Endothelial cell of umbilical vein (primary cell): ENCODE measurements at regions not wholly inside any gene's neighbourhood (a gene's known extent, or its start where the extent isn't known, plus 50 kb on each side); places are given as distances from the start of the nearest gene placed in this dataset.

Experiments used
- BruUV-seq: library from RNA; stranded (reverse); fragments of 400-500 nt; replicated peaks from 2 replicates; lab custom pipeline; 2021; lab: Mats Ljungman, UMichigan
- CTCF ChIA-PET: fragments of 300-600, 350-600 bp; sonication (Branson Sonifier 250); formaldehyde crosslinking; loops from one replicate; lab custom pipeline; 2021; ENCODE audit warnings: antibody characterized with exemption, inconsistent platforms; lab: Charles Lee
- POLR2A ChIA-PET: fragments of 300-600, 350-600 bp; sonication (Branson Sonifier 250); formaldehyde crosslinking; loops from one replicate; lab custom pipeline; 2021; ENCODE audit warnings: antibody characterized with exemption, inconsistent platforms; lab: Charles Lee
- DNase-seq: peaks from one replicate; pipeline ENCODE4 v3.0.0-alpha.2; 2011; ENCODE audit warnings: low read depth, low spot score
- FAIRE-seq: peaks from 2 replicates; lab custom pipeline; 2011; peaks lifted over from hg19 to GRCh38; lab: Jason Lieb, UNC
- H2AFZ ChIP-seq: 2 replicates; pipeline ENCODE4 v1.6.0; 2012; ENCODE audit warnings: low read depth, low read length, control low read depth, inconsistent platforms
- H3K27ac ChIP-seq: 2 replicates; pipeline ENCODE4 v1.5.1; 2011; ENCODE audit warnings: low read depth, mild to moderate bottlenecking, control low read depth, low read length, moderate library complexity; ENCODE audit not compliant: insufficient read depth
- H3K27me3 ChIP-seq, 2 experiments: 2 replicates each; pipeline versions ENCODE4 v1.6.0 to v1.6.1; 2011; ENCODE audit warnings: low read length in 2 of 2, mixed read lengths in 1 of 2; ENCODE audit not compliant: control insufficient read depth in 2 of 2, insufficient read depth in 2 of 2
- H3K36me3 ChIP-seq, 2 experiments: 2 replicates in 1 of 2; 3 replicates in 1 of 2; pipeline ENCODE4 v1.5.1; 2011; ENCODE audit warnings: low read length in 2 of 2, mild to moderate bottlenecking in 1 of 2, moderate library complexity in 1 of 2; ENCODE audit not compliant: control insufficient read depth in 2 of 2, insufficient read depth in 2 of 2; ENCODE audit errors: extremely low read depth in 1 of 2
- H3K4me1 ChIP-seq: 3 replicates; pipeline ENCODE4 v1.5.1; 2011; ENCODE audit warnings: mild to moderate bottlenecking, low read length; ENCODE audit not compliant: control insufficient read depth, insufficient read depth; ENCODE audit errors: extremely low read depth
- H3K4me2 ChIP-seq: 2 replicates; pipeline ENCODE4 v1.6.1; 2011; ENCODE audit warnings: low read length, control low read depth, mixed read lengths; ENCODE audit not compliant: insufficient read depth
- H3K4me3 ChIP-seq, 3 experiments: fragments of 200-600 bp in 1 of 3; sonication (generic), shearing (Covaris generic) in 1 of 3; replicated peaks in 1 of 3; 2 replicates each; pipeline ENCODE4 v1.5.1; 2011 to 2016; ENCODE audit warnings: control low read depth in 3 of 3, low read length in 3 of 3, mild to moderate bottlenecking in 2 of 3, inconsistent platforms in 1 of 3, low read depth in 1 of 3, moderate library complexity in 1 of 3; ENCODE audit not compliant: insufficient read depth in 1 of 3
- H3K79me2 ChIP-seq: 2 replicates; pipeline ENCODE4 v1.6.0; 2012; ENCODE audit warnings: low read length, inconsistent platforms; ENCODE audit not compliant: control insufficient read depth, insufficient read depth
- H3K9ac ChIP-seq: replicated peaks from 2 replicates; pipeline ENCODE3; 2011; ENCODE audit warnings: low read length, control low read depth; ENCODE audit not compliant: insufficient read depth; ENCODE audit errors: extremely low read depth
- H3K9me1 ChIP-seq: replicated peaks from 3 replicates; pipeline ENCODE4 v1.6.0; 2011; ENCODE audit warnings: mild to moderate bottlenecking, low read length; ENCODE audit not compliant: control insufficient read depth, insufficient read depth; ENCODE audit errors: extremely low read depth
- H3K9me3 ChIP-seq: replicated peaks from 2 replicates; pipeline ENCODE4 v1.5.1; 2012; ENCODE audit warnings: low read length, inconsistent platforms; ENCODE audit not compliant: control insufficient read depth, insufficient read depth
- H4K20me1 ChIP-seq: replicated peaks from 2 replicates; pipeline ENCODE3; 2011; ENCODE audit warnings: mild to moderate bottlenecking, low read length; ENCODE audit not compliant: control insufficient read depth, insufficient read depth; ENCODE audit errors: extremely low read depth
- EZH2 ChIP-seq: IDR thresholded peaks from 2 replicates; pipeline ENCODE4 v1.6.1; 2012; ENCODE audit warnings: borderline replicate concordance, low read depth, mild to moderate bottlenecking, moderate library complexity, low read length, inconsistent platforms; ENCODE audit not compliant: severe bottlenecking
- FOS ChIP-seq: IDR thresholded peaks from 2 replicates; pipeline ENCODE4 v1.6.1; 2011; ENCODE audit warnings: mild to moderate bottlenecking, low read length, moderate library complexity, borderline replicate concordance; ENCODE audit not compliant: insufficient read depth
- GATA2 ChIP-seq: IDR thresholded peaks from 2 replicates; pipeline ENCODE4 v1.7.0; 2011; ENCODE audit warnings: low read depth, mild to moderate bottlenecking, moderate library complexity, mixed read lengths, low read length; ENCODE audit not compliant: insufficient read length, insufficient read depth
- JUN ChIP-seq: IDR thresholded peaks from 2 replicates; pipeline ENCODE4 v1.6.1; 2011; ENCODE audit warnings: borderline replicate concordance, low read depth; ENCODE audit not compliant: insufficient read length, insufficient read depth
- MYC ChIP-seq: IDR thresholded peaks from one replicate; pipeline ENCODE4 v1.6.1; 2011; ENCODE audit warnings: mild to moderate bottlenecking, low read depth, low read length
- POLR2A ChIP-seq: IDR thresholded peaks from 2 replicates; pipeline ENCODE4 v1.6.1; 2012; ENCODE audit warnings: low read depth, mild to moderate bottlenecking, control low read depth, low read length
- POLR2AphosphoS5 ChIP-seq: IDR thresholded peaks from 2 replicates; pipeline ENCODE4 v1.6.1; 2012; ENCODE audit warnings: low read depth, mild to moderate bottlenecking, control low read depth, low read length, moderate library complexity; ENCODE audit not compliant: insufficient read depth
- dilution Hi-C: fragments of 300-500 bp; cut with MboI; formaldehyde crosslinking; loops from one replicate; pipeline ENCODE4 v1.15.0; 2019; ENCODE audit warnings: low sequenced_read_pairs; ENCODE audit not compliant: extremely low pct_ligation_motif_present
- intact Hi-C: fragments of 100-400 bp; cut with micrococcal nuclease; formaldehyde crosslinking; loops from one replicate; pipeline ENCODE4 v1.10.0; 2022
- TF ChIP-seq, protein P1 (sequence below): IDR thresholded peaks from 2 replicates; pipeline ENCODE4 v1.6.1; 2011; ENCODE audit not compliant: insufficient read depth, insufficient read length
- TF ChIP-seq, protein P2 (sequence below), 2 donors: IDR thresholded peaks; 1 replicate in 1 of 2; 2 replicates in 1 of 2; pipeline ENCODE4 v1.5.1; 2011; ENCODE audit warnings: low read length in 2 of 2, mild to moderate bottlenecking in 2 of 2, moderate library complexity in 2 of 2, control low read depth in 1 of 2, inconsistent platforms in 1 of 2, low read depth in 1 of 2; ENCODE audit not compliant: insufficient read depth in 1 of 2; ENCODE audit errors: extremely low read depth in 1 of 2

DNA sequence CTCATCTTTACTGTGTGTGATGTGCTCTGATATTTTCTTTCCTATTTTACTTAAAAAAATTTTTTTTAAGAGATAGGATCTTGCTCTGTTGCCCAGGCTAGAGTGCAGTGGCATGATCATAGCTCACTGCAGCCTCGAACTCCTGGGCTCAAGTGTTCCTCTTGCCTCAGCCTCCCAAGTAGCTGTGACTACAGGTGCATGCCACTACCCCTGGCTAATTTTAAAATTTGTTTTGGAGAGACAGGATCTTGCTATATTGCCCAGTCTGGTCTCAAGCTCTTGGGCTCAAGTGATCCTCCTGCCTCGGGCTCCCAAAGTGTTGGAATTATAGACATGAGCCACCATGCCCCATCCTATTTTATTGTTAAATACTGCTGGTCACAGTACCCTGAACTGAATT lies 67.4 kb downstream of the FOXD2 start:
- FAIRE-seq: no peak
- CTCF ChIA-PET: interaction anchor here (3.1 kb wide), 1 partner anchor 221 kb away, joined by 11 read pairs; no protein-coding TSS in a partner anchor
- dilution Hi-C loops: no loop called here

DNA sequence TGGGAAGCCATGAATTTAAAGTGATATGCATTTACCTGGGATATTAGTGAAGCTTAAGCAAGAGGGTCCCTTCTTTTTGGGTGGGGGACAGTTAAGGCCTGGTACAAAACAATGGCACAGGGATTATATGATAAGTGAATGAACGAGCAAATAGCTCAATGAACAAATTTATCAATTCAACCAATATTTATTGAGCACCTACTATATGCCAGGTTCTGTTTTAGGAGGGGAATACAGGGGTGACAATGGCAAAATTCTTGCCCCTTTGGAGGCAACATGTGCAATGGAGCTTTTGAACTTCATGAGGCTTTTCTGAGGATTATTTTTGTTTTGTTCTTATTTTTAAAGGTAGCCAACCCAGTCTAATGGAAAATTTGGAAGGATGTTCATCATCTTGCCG lies 68.2 kb downstream of the FOXD2 start:
- dilution Hi-C loops: no loop called here
- no peak overlapping the region for H3K4me3 ChIP-seq
- no peak overlapping the region for H3K27ac ChIP-seq
- no peaks in the 10 kb centered on the region for H3K36me3 ChIP-seq
- no peak overlapping the region for H3K9ac ChIP-seq
- no peaks in the 10 kb centered on the region for H3K9me1 ChIP-seq
- no peaks in the 10 kb centered on the region for H3K79me2 ChIP-seq
- CTCF ChIA-PET: interaction anchor here (0.5 to 3.1 kb wide), 2 partner anchors 13 to 220 kb away, joined by 3 to 11 read pairs; no protein-coding TSS in a partner anchor
- FAIRE-seq: no peak
- H3K27me3 ChIP-seq: peaks cover 40 to 44% of the 10 kb centered on the region in 2 experiments
- no peaks in the 10 kb centered on the region for H4K20me1 ChIP-seq
- no peak overlapping the region for H2AFZ ChIP-seq
- H3K9me3 ChIP-seq: no peaks in the 10 kb centered on the region
- TF ChIP-seq GATA2 (no peak), POLR2AphosphoS5 (no peak), FOS (no peak), MYC (no peak), POLR2A (no peak), EZH2 (no peak), JUN (no peak)
- TF ChIP-seq, protein P1, sequence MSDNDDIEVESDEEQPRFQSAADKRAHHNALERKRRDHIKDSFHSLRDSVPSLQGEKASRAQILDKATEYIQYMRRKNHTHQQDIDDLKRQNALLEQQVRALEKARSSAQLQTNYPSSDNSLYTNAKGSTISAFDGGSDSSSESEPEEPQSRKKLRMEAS: no peak
- TF ChIP-seq, protein P2, sequence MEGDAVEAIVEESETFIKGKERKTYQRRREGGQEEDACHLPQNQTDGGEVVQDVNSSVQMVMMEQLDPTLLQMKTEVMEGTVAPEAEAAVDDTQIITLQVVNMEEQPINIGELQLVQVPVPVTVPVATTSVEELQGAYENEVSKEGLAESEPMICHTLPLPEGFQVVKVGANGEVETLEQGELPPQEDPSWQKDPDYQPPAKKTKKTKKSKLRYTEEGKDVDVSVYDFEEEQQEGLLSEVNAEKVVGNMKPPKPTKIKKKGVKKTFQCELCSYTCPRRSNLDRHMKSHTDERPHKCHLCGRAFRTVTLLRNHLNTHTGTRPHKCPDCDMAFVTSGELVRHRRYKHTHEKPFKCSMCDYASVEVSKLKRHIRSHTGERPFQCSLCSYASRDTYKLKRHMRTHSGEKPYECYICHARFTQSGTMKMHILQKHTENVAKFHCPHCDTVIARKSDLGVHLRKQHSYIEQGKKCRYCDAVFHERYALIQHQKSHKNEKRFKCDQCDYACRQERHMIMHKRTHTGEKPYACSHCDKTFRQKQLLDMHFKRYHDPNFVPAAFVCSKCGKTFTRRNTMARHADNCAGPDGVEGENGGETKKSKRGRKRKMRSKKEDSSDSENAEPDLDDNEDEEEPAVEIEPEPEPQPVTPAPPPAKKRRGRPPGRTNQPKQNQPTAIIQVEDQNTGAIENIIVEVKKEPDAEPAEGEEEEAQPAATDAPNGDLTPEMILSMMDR (IDR thresholded peaks at IDR 0.05; ENCODE audit: extremely low read depth in 1 of 2, insufficient read depth in 1 of 2, low read depth in 1 of 2, low read length in 2 of 2): no peak
- intact Hi-C loops: no loop called here
- no peaks in the 10 kb centered on the region for H3K4me1 ChIP-seq
- H3K4me2 ChIP-seq: no peak overlapping the region
- DNase-seq: no peak
- POLR2A ChIA-PET: no interaction called here
- BruUV-seq: no TSS peak

More for the DNA sequence above, 67.4 kb downstream of the FOXD2 start:
- Histone ChIP-seq H3K27me3 (peaks cover 39 to 41% of the 10 kb centered on the region in 2 experiments), H3K79me2 (no peaks in the 10 kb centered on the region), H3K4me3 (no peak overlapping the region), H3K4me2 (no peak overlapping the region), H3K9ac (no peak overlapping the region), H4K20me1 (no peaks in the 10 kb centered on the region), H3K4me1 (no peaks in the 10 kb centered on the region), H3K9me3 (no peaks in the 10 kb centered on the region), H3K9me1 (no peaks in the 10 kb centered on the region), H3K36me3 (no peaks in the 10 kb centered on the region), H2AFZ (no peak overlapping the region), H3K27ac (no peak overlapping the region)
- POLR2A ChIA-PET: no interaction called here
- BruUV-seq: no TSS peak
- DNase-seq: no peak
- intact Hi-C loops: no loop called here
- TF ChIP-seq, protein P1: no peak
